Midbrain (tissue), 1 donor: ENCODE measurements at regions not wholly inside any gene's neighbourhood (a gene's known extent, or its start where the extent isn't known, plus 50 kb on each side); places are given as distances from the start of the nearest gene placed in this dataset.
"Not testable (repeated sequence)": the region's sequence is repeated elsewhere in the genome, so short reads cannot be mapped to it uniquely, and the experiment has no call there.

Source experiments
- DNase-seq: peaks from one replicate; lab custom pipeline; 2025; lab: John Stamatoyannopoulos, UW

- DNase-seq = not testable (repeated sequence)
Measured at GRCh38 chr3:10109-10996, 186.2 kb upstream of the CHL1 start.

- no peak for DNase-seq
Measured at GRCh38 chr3:11734-12133, 184.8 kb upstream of the CHL1 start.

- no peak for DNase-seq
Measured at GRCh38 chr3:14652-15051, 181.9 kb upstream of the CHL1 start.

GRCh38 chr3:16366-16765, 180.2 kb upstream of the CHL1 start:
- no peak for DNase-seq

- no peak for DNase-seq
Measured at GRCh38 chr3:20421-20820, 176.1 kb upstream of the CHL1 start.

- no peak for DNase-seq
Measured at GRCh38 chr3:24006-24405, 172.6 kb upstream of the CHL1 start.

- DNase-seq = no peak
Measured at GRCh38 chr3:25056-25455, 171.5 kb upstream of the CHL1 start.

- not testable (repeated sequence) for DNase-seq
Measured at GRCh38 chr3:35985-36384, 160.6 kb upstream of the CHL1 start.

- peak; percentile 36 for DNase-seq
Measured at GRCh38 chr3:42871-43744, 153.5 kb upstream of the CHL1 start.

- no peak for DNase-seq
Measured at GRCh38 chr3:44028-44676, 152.4 kb upstream of the CHL1 start.

GRCh38 chr3:44941-45340, 151.6 kb upstream of the CHL1 start:
- DNase-seq = not testable (repeated sequence)

- DNase-seq = no peak
Measured at GRCh38 chr3:46576-46975, 150.0 kb upstream of the CHL1 start.

GRCh38 chr3:53441-53840, 143.1 kb upstream of the CHL1 start:
- DNase-seq = not testable (repeated sequence)

- no peak for DNase-seq
Measured at GRCh38 chr3:54240-54639, 142.3 kb upstream of the CHL1 start.

- no peak for DNase-seq
Measured at GRCh38 chr3:56672-57071, 139.9 kb upstream of the CHL1 start.

GRCh38 chr3:59854-60253, 136.7 kb upstream of the CHL1 start:
- no peak for DNase-seq

GRCh38 chr3:63095-63765, 133.3 kb upstream of the CHL1 start:
- DNase-seq = no peak

GRCh38 chr3:69690-70089, 126.9 kb upstream of the CHL1 start:
- no peak for DNase-seq

GRCh38 chr3:72776-73175, 123.8 kb upstream of the CHL1 start:
- peak; percentile 42 for DNase-seq

- peak; percentile 46 for DNase-seq
Measured at GRCh38 chr3:73271-73670, 123.3 kb upstream of the CHL1 start.

- DNase-seq = no peak
Measured at GRCh38 chr3:74676-75243, 121.8 kb upstream of the CHL1 start.

GRCh38 chr3:75260-75659, 121.3 kb upstream of the CHL1 start:
- no peak for DNase-seq
